K562 (cell line): ENCODE measurements at regions not wholly inside any gene's neighbourhood (a gene's known extent, or its start where the extent isn't known, plus 50 kb on each side); places are given as distances from the start of the nearest gene placed in this dataset.
A peak's percentile ranks its signal among the peaks of the same experiment; 100 is the strongest.

Experiments used
- CREB1 ChIP-seq, 2 experiments: sonication (generic) in 1 of 2; formaldehyde crosslinking in 1 of 2; IDR thresholded peaks; 2 replicates each; pipeline versions ENCODE4 v1.6.1 to v1.8.0; 2012 to 2022; ENCODE audit warnings: inconsistent platforms in 1 of 2, mild to moderate bottlenecking in 1 of 2, missing genetic modification reagents in 1 of 2, moderate library complexity in 1 of 2
- E2F6 ChIP-seq, 2 experiments: IDR thresholded peaks; 2 replicates each; pipeline ENCODE4 v1.6.1; 2011; ENCODE audit warnings: borderline replicate concordance in 1 of 2, control low read depth in 1 of 2, low read depth in 1 of 2, low read length in 1 of 2, mild to moderate bottlenecking in 1 of 2, mixed read lengths in 1 of 2, moderate library complexity in 1 of 2; ENCODE audit not compliant: insufficient read depth in 1 of 2, insufficient read length in 1 of 2, poor library complexity in 1 of 2, severe bottlenecking in 1 of 2; ENCODE audit errors: extremely low read depth in 1 of 2
- GABPB1 ChIP-seq: sonication (generic); formaldehyde crosslinking; IDR thresholded peaks from 2 replicates; pipeline ENCODE4 v1.8.0; 2022; ENCODE audit warnings: mild to moderate bottlenecking, missing genetic modification reagents
- HDAC1 ChIP-seq, 2 experiments: fragments of 450-650 bp; IDR thresholded peaks; 2 replicates each; pipeline ENCODE4 v1.6.1; 2016 to 2017; ENCODE audit warnings: inconsistent platforms in 1 of 2, mild to moderate bottlenecking in 1 of 2, moderate library complexity in 1 of 2
- HNRNPH1 ChIP-seq: fragments of 200-400 bp; formaldehyde crosslinking; optimal IDR thresholded peaks from 2 replicates; pipeline ENCODE3; 2017; ENCODE audit warnings: low read depth, mild to moderate bottlenecking, low read length, moderate library complexity
- ID3 ChIP-seq, 2 experiments: fragments of 250-450 bp in 1 of 2; fragments of 450-650 bp in 1 of 2; sonication (Bioruptor Pico) in 1 of 2; IDR thresholded peaks; 2 replicates each; pipeline versions ENCODE4 v1.6.1 to v1.8.0; 2016 to 2021; ENCODE audit warnings: mild to moderate bottlenecking in 2 of 2, moderate library complexity in 2 of 2, missing compliant biosample characterization in 1 of 2, missing genetic modification characterization in 1 of 2
- RBFOX2 ChIP-seq: fragments of 200-400 bp; formaldehyde crosslinking; IDR thresholded peaks from 2 replicates; pipeline ENCODE4 v1.6.1; 2017; ENCODE audit warnings: low read depth, mild to moderate bottlenecking, low read length, moderate library complexity
- TBL1XR1 ChIP-seq, 2 experiments: IDR thresholded peaks; 2 replicates each; pipeline ENCODE4 v1.6.1; 2012; ENCODE audit warnings: improper control_type of control experiment in 2 of 2, low read length in 2 of 2, mild to moderate bottlenecking in 1 of 2
- TFAM ChIP-seq: fragments of 250-450 bp; sonication (Bioruptor Pico); conservative IDR thresholded peaks from 2 replicates; pipeline ENCODE4 v1.5.0; 2021; ENCODE audit warnings: mild to moderate bottlenecking, moderate library complexity
- TSHZ1 ChIP-seq: fragments of 250-450 bp; sonication (Bioruptor Pico); IDR thresholded peaks from 2 replicates; pipeline ENCODE4 v1.4.0; 2020; ENCODE audit warnings: mild to moderate bottlenecking, moderate library complexity
- UBTF ChIP-seq, 2 experiments: IDR thresholded peaks; 2 replicates each; pipeline ENCODE4 v1.6.1; 2012; ENCODE audit warnings: improper control_type of control experiment in 2 of 2, low read depth in 2 of 2, low read length in 2 of 2, borderline replicate concordance in 1 of 2
- VEZF1 ChIP-seq: fragments of 200-800 bp; sonication (Bioruptor generic); IDR thresholded peaks from 2 replicates; pipeline ENCODE4 v1.6.1; 2017; ENCODE audit warnings: missing genetic modification characterization, missing compliant biosample characterization
- ZBTB1 ChIP-seq: sonication (generic); formaldehyde crosslinking; IDR thresholded peaks from 2 replicates; pipeline ENCODE4 v1.8.1; 2023; ENCODE audit warnings: missing genetic modification reagents, low read depth, mild to moderate bottlenecking, borderline replicate concordance
- ZNF124 ChIP-seq: sonication (generic); formaldehyde crosslinking; IDR thresholded peaks from 2 replicates; pipeline ENCODE4 v1.8.1; 2022; ENCODE audit warnings: missing genetic modification reagents
- ZNF134 ChIP-seq: fragments of 250-450 bp; sonication (Bioruptor Pico); conservative IDR thresholded peaks from 2 replicates; pipeline ENCODE4 v1.4.0; 2020
- ZNF830 ChIP-seq: fragments of 250-450 bp; sonication (Bioruptor Pico); IDR thresholded peaks from 2 replicates; pipeline ENCODE4 v1.5.0; 2021; ENCODE audit warnings: mild to moderate bottlenecking

- TF ChIP-seq E2F6 (IDR thresholded peaks at IDR 0.05; ENCODE audit: borderline replicate concordance in 1 of 2, extremely low read depth in 1 of 2, insufficient read depth in 1 of 2, insufficient read length in 1 of 2, low read depth in 1 of 2, low read length in 1 of 2, poor library complexity in 1 of 2, severe bottlenecking in 1 of 2) (peak; percentile 37 to 67), HNRNPH1 (no peak), HDAC1 (IDR thresholded peaks at IDR 0.05) (no peak), ZNF124 (CRISPR knock-in tag) (no peak), UBTF (IDR thresholded peaks at IDR 0.05; ENCODE audit: borderline replicate concordance in 1 of 2, low read depth in 2 of 2, low read length in 2 of 2) (no peak), ZNF134 (CRISPR knock-in tag) (no peak), ZNF830 (no peak), ID3 (CRISPR knock-in tag; IDR thresholded peaks at IDR 0.05) (no peak), ID3 (tag; IDR thresholded peaks at IDR 0.05) (peak; percentile 38; the same call in 1 of the 2 replicates), GABPB1 (CRISPR knock-in tag) (peak; percentile 46; the same call in 1 of the 2 replicates), TFAM (CRISPR knock-in tag) (no peak), TBL1XR1 (IDR thresholded peaks at IDR 0.05; ENCODE audit: low read length in 2 of 2) (no peak), VEZF1 (0 out of 2 replicates have a peak, but pooled peaks have one; percentile 34), ZBTB1 (CRISPR knock-in tag) (no peak), CREB1 (IDR thresholded peaks at IDR 0.05) (no peak), CREB1 (CRISPR knock-in tag; IDR thresholded peaks at IDR 0.05) (no peak), TSHZ1 (CRISPR knock-in tag) (no peak), RBFOX2 (peak; percentile 71)
Observed at GRCh38 chr4:31995943-31996901, 1276.1 kb downstream of the PCDH7 start (continued).
